ENCODE measurements at regions not wholly inside any gene's neighbourhood (a gene's known extent, or its start where the extent isn't known, plus 50 kb on each side); places are given as distances from the start of the nearest gene placed in this dataset.
A peak's percentile ranks its signal among the peaks of the same experiment; 100 is the strongest.

GRCh38 chr18:78396756-78397155 lies 582.9 kb upstream of the SALL3 start:
- H3K4me1 Mint-ChIP-seq: peaks cover 10% of the 10 kb centered on the region
- no peak for DNase-seq (ENCODE audit: low read depth, low spot score)
- no peaks in the 10 kb centered on the region for H3K36me3 Mint-ChIP-seq (ENCODE audit: low read depth)
- H3K27ac Mint-ChIP-seq (ENCODE audit: unreplicated experiment): no peak overlapping the region
- H3K9me3 Mint-ChIP-seq: no peaks in the 10 kb centered on the region
- TF ChIP-seq CTCF (conservative IDR thresholded peaks at IDR 0.05): no peak
- no peak overlapping the region for H3K4me3 Mint-ChIP-seq
- peaks cover 8% of the 10 kb centered on the region for H3K27me3 Mint-ChIP-seq (ENCODE audit: low read depth)

DNA sequence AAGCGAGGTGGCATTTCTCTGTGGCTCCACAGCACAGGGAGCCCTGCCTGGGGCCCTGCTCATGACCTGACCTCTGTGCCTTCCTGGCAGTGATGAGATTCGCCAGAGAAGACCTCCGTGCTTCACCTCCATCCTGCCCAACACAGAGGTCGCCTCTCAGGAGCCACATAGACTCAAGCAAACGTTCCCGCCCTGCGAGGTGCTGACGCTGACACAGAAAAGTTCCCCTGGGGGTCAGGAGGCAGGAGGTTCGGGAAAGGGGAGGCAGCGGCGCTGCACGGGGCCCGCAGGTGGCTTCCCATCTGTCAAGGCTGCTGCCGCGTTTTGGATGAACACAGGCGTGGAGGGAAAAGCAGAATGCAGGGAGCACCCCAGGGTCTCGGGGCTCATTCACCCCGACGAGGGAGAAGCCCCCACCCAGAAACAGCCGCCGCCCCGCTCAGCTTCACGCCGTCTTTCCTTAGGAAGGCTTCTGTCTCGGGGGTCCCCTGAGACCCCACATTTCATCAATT lies 579.6 kb upstream of the SALL3 start:
- Mint-ChIP-seq H3K4me1 (peaks cover 10% of the 10 kb centered on the region), H3K27me3 (ENCODE audit: low read depth) (peaks cover 5% of the 10 kb centered on the region), H3K4me3 (no peak overlapping the region), H3K9me3 (no peaks in the 10 kb centered on the region), H3K36me3 (ENCODE audit: low read depth) (no peaks in the 10 kb centered on the region), H3K27ac (ENCODE audit: unreplicated experiment) (no peak overlapping the region)
- DNase-seq (ENCODE audit: low read depth, low spot score): no peak
- no peak for TF ChIP-seq CTCF (conservative IDR thresholded peaks at IDR 0.05)

- no peaks in the 10 kb centered on the region for H3K4me1 Mint-ChIP-seq
- H3K4me3 Mint-ChIP-seq: no peak overlapping the region
- no peak for DNase-seq (ENCODE audit: low read depth, low spot score)
- no peak for TF ChIP-seq CTCF (conservative IDR thresholded peaks at IDR 0.05)
- H3K27ac Mint-ChIP-seq (ENCODE audit: unreplicated experiment): no peak overlapping the region
- no peaks in the 10 kb centered on the region for H3K9me3 Mint-ChIP-seq
- no peaks in the 10 kb centered on the region for H3K36me3 Mint-ChIP-seq (ENCODE audit: low read depth)
- H3K27me3 Mint-ChIP-seq (ENCODE audit: low read depth): no peaks in the 10 kb centered on the region
Measured at GRCh38 chr18:78402440-78402839, 577.2 kb upstream of the SALL3 start.

GRCh38 chr18:78402966-78403365 lies 576.7 kb upstream of the SALL3 start:
- DNase-seq (ENCODE audit: low read depth, low spot score): no peak
- Mint-ChIP-seq H3K27ac (ENCODE audit: unreplicated experiment) (no peak overlapping the region), H3K9me3 (no peaks in the 10 kb centered on the region), H3K4me3 (no peak overlapping the region), H3K4me1 (no peaks in the 10 kb centered on the region), H3K36me3 (ENCODE audit: low read depth) (no peaks in the 10 kb centered on the region), H3K27me3 (ENCODE audit: low read depth) (no peaks in the 10 kb centered on the region)
- TF ChIP-seq CTCF (conservative IDR thresholded peaks at IDR 0.05): no peak

- Mint-ChIP-seq H3K4me1 (no peaks in the 10 kb centered on the region), H3K36me3 (ENCODE audit: low read depth) (no peaks in the 10 kb centered on the region), H3K4me3 (no peak overlapping the region), H3K27me3 (ENCODE audit: low read depth) (no peaks in the 10 kb centered on the region), H3K27ac (ENCODE audit: unreplicated experiment) (peak overlapping the region; percentile 35), H3K9me3 (no peaks in the 10 kb centered on the region)
- no peak for TF ChIP-seq CTCF (conservative IDR thresholded peaks at IDR 0.05)
- no peak for DNase-seq (ENCODE audit: low read depth, low spot score)
Measured at GRCh38 chr18:78403371-78403770, 576.2 kb upstream of the SALL3 start.

DNA sequence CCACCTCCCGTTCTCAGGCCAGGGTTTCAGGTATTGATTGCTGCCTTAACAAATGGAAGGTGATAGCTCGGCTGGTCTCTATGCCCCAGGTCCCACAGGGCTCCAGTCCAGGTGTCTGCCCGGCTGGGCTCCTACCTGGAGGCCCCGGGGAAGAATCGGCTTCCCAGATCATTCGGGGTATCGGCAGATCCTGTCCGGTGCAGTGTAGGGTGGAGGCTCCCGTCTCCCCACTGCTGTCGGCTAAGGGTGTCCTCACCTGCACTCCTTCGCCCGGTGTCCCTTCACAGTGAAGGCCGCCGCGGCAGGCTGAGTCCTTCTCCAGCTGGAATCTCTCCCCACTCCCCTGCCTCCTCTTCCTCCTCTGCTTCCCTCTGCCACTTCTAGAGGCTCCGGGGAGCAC lies 573.9 kb upstream of the SALL3 start:
- H3K4me1 Mint-ChIP-seq: no peaks in the 10 kb centered on the region
- no peaks in the 10 kb centered on the region for H3K9me3 Mint-ChIP-seq

More for the DNA sequence above, 573.9 kb upstream of the SALL3 start:
- Mint-ChIP-seq H3K36me3 (ENCODE audit: low read depth) (no peaks in the 10 kb centered on the region), H3K27ac (ENCODE audit: unreplicated experiment) (no peak overlapping the region), H3K27me3 (ENCODE audit: low read depth) (no peaks in the 10 kb centered on the region), H3K4me3 (no peak overlapping the region)
- TF ChIP-seq CTCF (conservative IDR thresholded peaks at IDR 0.05): no peak
- no peak for DNase-seq (ENCODE audit: low read depth, low spot score)

Data from neural crest cell (in vitro differentiated cells).